RWPE2 (cell line): ENCODE measurements at regions not wholly inside any gene's neighbourhood (a gene's known extent, or its start where the extent isn't known, plus 50 kb on each side); places are given as distances from the start of the nearest gene placed in this dataset.

ENCODE experiments used
- ATAC-seq: fragments of 200-7000 bp; cut with Tn5 transposase; 3 replicates; pipeline ENCODE4 v1.9.1; 2021; ENCODE audit warnings: low read depth
- DNase-seq: peaks from one replicate; pipeline ENCODE4 v3.0.0-alpha.2; 2020; ENCODE audit warnings: low spot score
- H3K27ac ChIP-seq: fragments of 450-650 bp; 2 replicates; pipeline ENCODE4 v1.5.1; 2017; ENCODE audit warnings: mild to moderate bottlenecking; ENCODE audit not compliant: poor library complexity, severe bottlenecking
- H3K27me3 ChIP-seq: fragments of 250-450 bp; sonication (Bioruptor Pico); 2 replicates; pipeline ENCODE4 v1.5.1; 2021; ENCODE audit warnings: mild to moderate bottlenecking, moderate library complexity; ENCODE audit not compliant: insufficient read depth, poor library complexity, severe bottlenecking
- H3K36me3 ChIP-seq: fragments of 250-450 bp; sonication (Bioruptor Pico); 2 replicates; pipeline ENCODE4 v1.5.1; 2020; ENCODE audit warnings: low read depth, mild to moderate bottlenecking, moderate library complexity
- H3K4me1 ChIP-seq: fragments of 250-450 bp; sonication (Bioruptor Pico); 2 replicates; pipeline ENCODE4 v1.5.1; 2021; ENCODE audit warnings: mild to moderate bottlenecking, moderate library complexity; ENCODE audit not compliant: insufficient read depth, poor library complexity, severe bottlenecking
- H3K4me3 ChIP-seq: fragments of 250-450 bp; sonication (Bioruptor Pico); 2 replicates; pipeline ENCODE4 v1.5.1; 2021; ENCODE audit warnings: mild to moderate bottlenecking, moderate library complexity; ENCODE audit not compliant: severe bottlenecking
- H3K9me3 ChIP-seq: fragments of 250-450 bp; sonication (Bioruptor Pico); 2 replicates; pipeline ENCODE4 v1.5.1; 2021; ENCODE audit warnings: mild to moderate bottlenecking, moderate library complexity; ENCODE audit not compliant: severe bottlenecking
- CTCF ChIP-seq: fragments of 450-650 bp; IDR thresholded peaks from one replicate; pipeline ENCODE4 v1.5.1; 2017; ENCODE audit warnings: mild to moderate bottlenecking, moderate library complexity; ENCODE audit not compliant: poor library complexity, severe bottlenecking

- H3K27me3 ChIP-seq: no peaks in the 10 kb centered on the region
- no peak for ATAC-seq
- TF ChIP-seq CTCF: no peak
- DNase-seq: no peak
- peaks cover 16% of the 10 kb centered on the region for H3K4me1 ChIP-seq
- H3K9me3 ChIP-seq: no peaks in the 10 kb centered on the region
- H3K27ac ChIP-seq: no peak overlapping the region
- no peak overlapping the region for H3K4me3 ChIP-seq
- H3K36me3 ChIP-seq: no peaks in the 10 kb centered on the region
Observed at GRCh38 chr10:117463545-117463920, 79.0 kb upstream of the EMX2 start.

- TF ChIP-seq CTCF: no peak
- no peak overlapping the region for H3K4me3 ChIP-seq
- ATAC-seq (no peak), DNase-seq (no peak)
- H3K36me3 ChIP-seq: no peaks in the 10 kb centered on the region
- peaks cover 16% of the 10 kb centered on the region for H3K4me1 ChIP-seq
- H3K27me3 ChIP-seq: no peaks in the 10 kb centered on the region
- peak overlapping the region; percentile 61 for H3K27ac ChIP-seq
- H3K9me3 ChIP-seq: no peaks in the 10 kb centered on the region
Observed at GRCh38 chr10:117462816-117463544, 79.6 kb upstream of the EMX2 start.

- no peak for DNase-seq
- ATAC-seq: no peak
- peaks cover 22% of the 10 kb centered on the region for H3K4me1 ChIP-seq
- H3K36me3 ChIP-seq: no peaks in the 10 kb centered on the region
- H3K27me3 ChIP-seq: no peaks in the 10 kb centered on the region
- H3K4me3 ChIP-seq: no peak overlapping the region
- peak; percentile 12 for TF ChIP-seq CTCF
- H3K9me3 ChIP-seq: no peaks in the 10 kb centered on the region
- peak overlapping the region; percentile 61 for H3K27ac ChIP-seq
Observed at GRCh38 chr10:117462424-117462792, 80.1 kb upstream of the EMX2 start.

DNA sequence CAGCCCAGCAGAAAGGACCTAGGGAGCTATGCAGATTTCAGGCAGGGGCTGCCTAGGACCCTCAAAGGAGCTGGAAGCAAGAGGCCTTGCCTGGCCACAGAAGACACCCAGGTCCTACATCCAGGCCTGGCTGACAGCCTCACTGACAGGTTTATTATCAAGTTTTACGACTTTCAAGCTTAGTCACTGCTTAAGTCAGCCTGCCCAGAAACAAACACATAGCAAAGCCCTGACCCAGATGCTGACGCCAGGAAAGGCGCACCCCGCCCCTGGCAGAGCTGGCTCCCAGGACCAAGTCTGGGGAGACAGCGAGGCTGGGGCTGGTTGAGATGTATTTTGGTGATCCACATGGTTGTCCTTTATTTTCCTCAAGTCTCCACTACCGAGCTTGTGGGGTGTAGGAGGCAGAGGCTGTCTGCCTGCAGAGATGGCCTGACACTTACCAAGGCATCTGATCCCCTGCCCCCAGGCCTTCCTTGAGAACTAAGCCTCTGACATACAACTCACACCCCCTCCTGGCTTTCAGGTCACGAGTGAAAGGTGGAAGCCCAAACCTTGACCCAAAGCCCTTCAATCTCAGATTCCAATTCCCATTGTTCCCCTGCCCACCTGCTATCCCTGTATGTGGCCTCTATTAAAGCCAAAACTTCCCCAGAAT lies 80.7 kb upstream of the EMX2 start:
- Histone ChIP-seq H3K27me3 (no peaks in the 10 kb centered on the region), H3K4me3 (no peak overlapping the region), H3K9me3 (no peaks in the 10 kb centered on the region), H3K36me3 (no peaks in the 10 kb centered on the region), H3K27ac (peak overlapping the region; percentile 61), H3K4me1 (peaks cover 27% of the 10 kb centered on the region)
- ATAC-seq: peak; percentile 96
- DNase-seq: peak; percentile 86
- no peak for TF ChIP-seq CTCF
